Prostate gland (tissue), 2 donors: ENCODE measurements at regions not wholly inside any gene's neighbourhood (a gene's known extent, or its start where the extent isn't known, plus 50 kb on each side); places are given as distances from the start of the nearest gene placed in this dataset.
A peak's percentile ranks its signal among the peaks of the same experiment; 100 is the strongest.

Source experiments
- DNase-seq: peaks from one replicate; pipeline ENCODE4 v3.0.0-alpha.2; 2019; ENCODE audit warnings: low spot score
- H3K27ac ChIP-seq, 2 donors: fragments of 200-600 bp; sonication (generic); 2 replicates each; pipeline ENCODE4 v1.5.1; 2017 to 2019
- H3K27me3 ChIP-seq: fragments of 200-600 bp; sonication (generic); replicated peaks from 2 replicates; pipeline ENCODE4 v1.5.1; 2019; ENCODE audit not compliant: insufficient read depth
- H3K36me3 ChIP-seq, 2 donors: fragments of 200-600 bp; sonication (generic); 1 replicate in 1 of 2; 2 replicates in 1 of 2; pipeline versions ENCODE4 v1.5.1 to v1.8.1; 2017 to 2019
- H3K4me1 ChIP-seq: fragments of 200-600 bp; sonication (generic); replicated peaks from 2 replicates; pipeline ENCODE4 v1.5.1; 2019
- H3K4me3 ChIP-seq, 2 donors: fragments of 200-600 bp; sonication (generic); 2 replicates each; pipeline ENCODE4 v1.5.1; 2017 to 2019
- H3K9me3 ChIP-seq: fragments of 200-600 bp; sonication (generic); 2 replicates; pipeline ENCODE4 v1.5.1; 2017
- CTCF ChIP-seq, 4 experiments: fragments of 200-600 bp in 2 of 4; fragments of 450-650 bp in 2 of 4; sonication (generic) in 2 of 4; IDR thresholded peaks; 1 replicate in 3 of 4; 2 replicates in 1 of 4; pipeline ENCODE4 v1.5.1; 2016 to 2019; ENCODE audit warnings: antibody characterized with exemption in 4 of 4, mild to moderate bottlenecking in 2 of 4, moderate library complexity in 2 of 4
- POLR2A ChIP-seq: fragments of 450-650 bp; IDR thresholded peaks from one replicate; pipeline ENCODE4 v1.6.1; 2016; ENCODE audit warnings: antibody characterized with exemption, mild to moderate bottlenecking
- POLR2AphosphoS5 ChIP-seq: sonication (generic); formaldehyde crosslinking; IDR thresholded peaks from one replicate; pipeline ENCODE4 v1.6.1; 2017; ENCODE audit warnings: antibody characterized with exemption
- WGBS: methylation state at CpG from one replicate; pipeline ENCODE4 v1.1.5; 2018; 5-methylcytosine and 5-hydroxymethylcytosine counted together
- intact Hi-C: fragments of 100-400 bp; cut with DNase I; formaldehyde crosslinking; loops from one replicate; pipeline ENCODE4 v1.14.2; 2022

- H3K9me3 ChIP-seq: no peaks in the 10 kb centered on the region
- no peak for TF ChIP-seq POLR2A
- TF ChIP-seq POLR2AphosphoS5: no peak
- no peak for TF ChIP-seq CTCF (IDR thresholded peaks at IDR 0.05)
- no peak overlapping the region for H3K27ac ChIP-seq
- 76% methylated on average over 4 of the region's 4 CpGs for WGBS
- no peak overlapping the region for H3K4me3 ChIP-seq
- H3K27me3 ChIP-seq: no peaks in the 10 kb centered on the region
- intact Hi-C loops: no loop called here
- DNase-seq: no peak
- no peaks in the 10 kb centered on the region for H3K4me1 ChIP-seq
- no peaks in the 10 kb centered on the region for H3K36me3 ChIP-seq
Observed at GRCh38 chrX:23501974-23502373, 165.3 kb upstream of the PRDX4 start.

- H3K36me3 ChIP-seq: no peaks in the 10 kb centered on the region
- peak; percentile 83 for DNase-seq
- H3K4me3 ChIP-seq: no peak overlapping the region
- intact Hi-C loops: no loop called here
- H3K27ac ChIP-seq: peak overlapping the region; percentile 49 to 66
- 29% methylated on average over 8 of the region's 8 CpGs for WGBS
- H3K9me3 ChIP-seq: no peaks in the 10 kb centered on the region
- TF ChIP-seq POLR2AphosphoS5 (peak; percentile 73), CTCF (IDR thresholded peaks at IDR 0.05) (no peak), POLR2A (no peak)
- H3K27me3 ChIP-seq: no peaks in the 10 kb centered on the region
- H3K4me1 ChIP-seq: no peaks in the 10 kb centered on the region
Observed at GRCh38 chrX:23503835-23504539, 163.3 kb upstream of the PRDX4 start.

GRCh38 chrX:23504540-23504884 lies 162.8 kb upstream of the PRDX4 start:
- H3K4me1 ChIP-seq: no peaks in the 10 kb centered on the region
- H3K27ac ChIP-seq: peak overlapping the region; percentile 49 to 66
- TF ChIP-seq POLR2A: no peak
- no peak for TF ChIP-seq POLR2AphosphoS5
- TF ChIP-seq CTCF (IDR thresholded peaks at IDR 0.05): no peak
- WGBS: 68% methylated on average over 6 of the region's 6 CpGs
- no peaks in the 10 kb centered on the region for H3K27me3 ChIP-seq
- H3K9me3 ChIP-seq: no peaks in the 10 kb centered on the region
- intact Hi-C loops: no loop called here
- no peaks in the 10 kb centered on the region for H3K36me3 ChIP-seq
- DNase-seq: no peak
- no peak overlapping the region for H3K4me3 ChIP-seq

- no peaks in the 10 kb centered on the region for H3K36me3 ChIP-seq
- no peaks in the 10 kb centered on the region for H3K4me1 ChIP-seq
Observed at GRCh38 chrX:23504895-23505294, 162.4 kb upstream of the PRDX4 start.

More at GRCh38 chrX:23504895-23505294, 162.4 kb upstream of the PRDX4 start:
- no peaks in the 10 kb centered on the region for H3K27me3 ChIP-seq
- H3K27ac ChIP-seq: peak overlapping the region; percentile 49 to 66
- intact Hi-C loops: no loop called here
- peak; percentile 22 for TF ChIP-seq POLR2AphosphoS5
- no peak for TF ChIP-seq CTCF (IDR thresholded peaks at IDR 0.05)
- H3K4me3 ChIP-seq: no peak overlapping the region
- 44% methylated on average over 2 of the region's 2 CpGs for WGBS
- H3K9me3 ChIP-seq: no peaks in the 10 kb centered on the region
- no peak for DNase-seq
